SKM-1 (cell line): ENCODE measurements at regions not wholly inside any gene's neighbourhood (a gene's known extent, or its start where the extent isn't known, plus 50 kb on each side); places are given as distances from the start of the nearest gene placed in this dataset.

Experiments used
- DNase-seq: peaks from one replicate; lab custom pipeline; 2025; ENCODE audit not compliant: unreplicated experiment; lab: John Stamatoyannopoulos, UW

GRCh38 chr14:98366429-98366828, 905.6 kb downstream of the BCL11B start:
- DNase-seq: no peak

- no peak for DNase-seq
These were observed 903.8 kb downstream of the BCL11B start for GRCh38 chr14:98368221-98368620.

GRCh38 chr14:98368916-98369315, 903.1 kb downstream of the BCL11B start:
- no peak for DNase-seq

GRCh38 chr14:98369344-98369743, 902.7 kb downstream of the BCL11B start:
- DNase-seq: no peak

GRCh38 chr14:98370352-98370751, 901.6 kb downstream of the BCL11B start:
- DNase-seq: no peak

GRCh38 chr14:98371141-98371540, 900.9 kb downstream of the BCL11B start:
- no peak for DNase-seq

- DNase-seq: no peak
These were observed 897.9 kb downstream of the BCL11B start for GRCh38 chr14:98374136-98374535.

- DNase-seq: no peak
These were observed 896.4 kb downstream of the BCL11B start for GRCh38 chr14:98375566-98375965.

- DNase-seq: no peak
These were observed 892.2 kb downstream of the BCL11B start for GRCh38 chr14:98379830-98380229.

GRCh38 chr14:98382662-98383061, 889.3 kb downstream of the BCL11B start:
- DNase-seq: no peak

- DNase-seq: no peak
These were observed 886.1 kb downstream of the BCL11B start for GRCh38 chr14:98385851-98386250.

GRCh38 chr14:98391061-98391460, 880.9 kb downstream of the BCL11B start:
- DNase-seq: no peak

- DNase-seq: no peak
These were observed 878.5 kb downstream of the BCL11B start for GRCh38 chr14:98393527-98393926.

- no peak for DNase-seq
These were observed 867.2 kb downstream of the BCL11B start for GRCh38 chr14:98404811-98405210.

- no peak for DNase-seq
These were observed 863.9 kb downstream of the BCL11B start for GRCh38 chr14:98408024-98408555.

GRCh38 chr14:98408713-98409112, 863.3 kb downstream of the BCL11B start:
- DNase-seq: no peak

GRCh38 chr14:98411154-98411553, 860.8 kb downstream of the BCL11B start:
- DNase-seq: no peak

GRCh38 chr14:98412431-98412830, 859.6 kb downstream of the BCL11B start:
- no peak for DNase-seq

- DNase-seq: no peak
These were observed 856.2 kb downstream of the BCL11B start for GRCh38 chr14:98415766-98416165.

GRCh38 chr14:98417001-98417400, 855.0 kb downstream of the BCL11B start:
- no peak for DNase-seq

GRCh38 chr14:98428483-98428994, 843.5 kb downstream of the BCL11B start:
- DNase-seq: no peak

GRCh38 chr14:98433436-98433835, 838.6 kb downstream of the BCL11B start:
- DNase-seq: no peak

- no peak for DNase-seq
These were observed 834.9 kb downstream of the BCL11B start for GRCh38 chr14:98437113-98437512.
